ENCODE measurements at regions not wholly inside any gene's neighbourhood (a gene's known extent, or its start where the extent isn't known, plus 50 kb on each side); places are given as distances from the start of the nearest gene placed in this dataset.

DNA sequence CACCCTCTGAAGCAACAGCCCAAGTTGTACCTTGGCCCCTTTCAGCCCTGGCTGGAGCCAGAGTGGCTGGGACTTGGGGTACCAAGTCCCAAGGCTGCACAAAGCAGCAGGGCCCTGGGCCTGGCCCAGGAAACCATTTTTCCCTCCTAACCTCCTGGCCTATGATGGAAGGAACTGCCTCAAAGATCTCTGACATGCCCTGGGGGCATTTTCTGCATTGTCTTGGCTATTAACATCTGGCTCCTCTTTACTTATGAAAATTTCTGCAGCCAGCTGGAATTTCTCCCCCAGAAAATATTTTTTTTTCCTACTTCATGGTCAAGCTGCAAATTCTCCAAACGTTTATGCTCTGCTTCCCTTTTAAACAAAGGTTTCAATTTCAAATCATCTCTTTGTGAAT, 269.4 kb upstream of the CDYL start:
- ChIA-PET POLR2A (no interaction called here), CTCF (no interaction called here)
- TF ChIP-seq, protein P1, sequence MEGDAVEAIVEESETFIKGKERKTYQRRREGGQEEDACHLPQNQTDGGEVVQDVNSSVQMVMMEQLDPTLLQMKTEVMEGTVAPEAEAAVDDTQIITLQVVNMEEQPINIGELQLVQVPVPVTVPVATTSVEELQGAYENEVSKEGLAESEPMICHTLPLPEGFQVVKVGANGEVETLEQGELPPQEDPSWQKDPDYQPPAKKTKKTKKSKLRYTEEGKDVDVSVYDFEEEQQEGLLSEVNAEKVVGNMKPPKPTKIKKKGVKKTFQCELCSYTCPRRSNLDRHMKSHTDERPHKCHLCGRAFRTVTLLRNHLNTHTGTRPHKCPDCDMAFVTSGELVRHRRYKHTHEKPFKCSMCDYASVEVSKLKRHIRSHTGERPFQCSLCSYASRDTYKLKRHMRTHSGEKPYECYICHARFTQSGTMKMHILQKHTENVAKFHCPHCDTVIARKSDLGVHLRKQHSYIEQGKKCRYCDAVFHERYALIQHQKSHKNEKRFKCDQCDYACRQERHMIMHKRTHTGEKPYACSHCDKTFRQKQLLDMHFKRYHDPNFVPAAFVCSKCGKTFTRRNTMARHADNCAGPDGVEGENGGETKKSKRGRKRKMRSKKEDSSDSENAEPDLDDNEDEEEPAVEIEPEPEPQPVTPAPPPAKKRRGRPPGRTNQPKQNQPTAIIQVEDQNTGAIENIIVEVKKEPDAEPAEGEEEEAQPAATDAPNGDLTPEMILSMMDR (IDR thresholded peaks at IDR 0.05; ENCODE audit: control extremely low read depth, extremely low read depth, low read depth, missing control alignments), result no peak
- no peak for DNase-seq (ENCODE audit: extremely low spot score)

- no peak for DNase-seq (ENCODE audit: extremely low spot score)
- TF ChIP-seq, protein P1 (IDR thresholded peaks at IDR 0.05; ENCODE audit: control extremely low read depth, extremely low read depth, low read depth, missing control alignments), result no peak
- POLR2A ChIA-PET, result no interaction called here
- CTCF ChIA-PET, result no interaction called here
Observed at GRCh38 chr6:4506223-4506622, 270.0 kb upstream of the CDYL start.

DNA sequence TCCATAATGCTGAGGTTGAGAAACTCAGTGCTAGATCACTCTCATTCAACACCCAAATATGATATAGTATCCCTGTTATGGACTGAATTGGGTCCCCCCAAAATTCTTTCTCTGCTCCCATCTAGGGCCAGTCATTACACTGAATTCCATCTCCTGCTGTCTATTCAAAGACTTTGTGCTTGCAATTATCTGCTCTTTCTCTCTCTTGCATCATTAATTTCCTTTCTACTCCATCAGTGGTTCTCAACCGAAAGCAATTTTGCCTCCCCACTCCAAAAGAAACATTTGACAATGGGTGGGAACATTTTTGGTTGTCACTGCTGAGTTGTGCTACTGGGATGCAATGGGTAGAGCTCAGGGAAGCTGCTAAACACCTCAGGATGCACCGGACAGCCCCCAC, 271.5 kb upstream of the CDYL start:
- POLR2A ChIA-PET, result no interaction called here
- DNase-seq (ENCODE audit: extremely low spot score), result no peak
- TF ChIP-seq, protein P1 (IDR thresholded peaks at IDR 0.05; ENCODE audit: control extremely low read depth, extremely low read depth, low read depth, missing control alignments), result no peak
- CTCF ChIA-PET, result interaction anchor here (1.2 kb wide), 1 partner anchor 18 kb away, joined by 3 read pairs; no protein-coding TSS in a partner anchor

DNA sequence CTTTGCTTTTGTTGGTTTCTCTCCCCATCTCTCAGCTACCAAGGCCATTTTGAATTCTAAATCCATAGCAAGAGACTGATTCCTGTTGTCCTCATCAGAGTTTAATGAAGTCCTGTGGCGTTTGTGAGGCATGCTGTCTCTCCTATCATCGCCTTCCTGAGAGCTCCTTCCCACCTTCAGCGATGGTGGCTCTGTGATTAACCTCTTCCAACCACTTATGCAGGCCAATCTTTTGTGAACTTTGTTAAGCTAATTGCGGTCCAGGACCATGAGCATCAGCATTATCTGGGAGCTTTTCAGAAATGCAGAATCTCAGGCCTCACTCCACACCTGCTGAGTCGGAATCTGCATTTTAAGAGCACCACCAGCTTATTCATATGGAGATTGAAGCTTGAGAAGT, 272.5 kb upstream of the CDYL start:
- DNase-seq (ENCODE audit: extremely low spot score), result no peak
- POLR2A ChIA-PET, result no interaction called here
- CTCF ChIA-PET, result interaction anchor here (0.9 to 1.2 kb wide), 2 partner anchors 10 to 17 kb away, joined by 3 to 4 read pairs; no protein-coding TSS in a partner anchor
- TF ChIP-seq, protein P1 (IDR thresholded peaks at IDR 0.05; ENCODE audit: control extremely low read depth, extremely low read depth, low read depth, missing control alignments), result no peak

DNA sequence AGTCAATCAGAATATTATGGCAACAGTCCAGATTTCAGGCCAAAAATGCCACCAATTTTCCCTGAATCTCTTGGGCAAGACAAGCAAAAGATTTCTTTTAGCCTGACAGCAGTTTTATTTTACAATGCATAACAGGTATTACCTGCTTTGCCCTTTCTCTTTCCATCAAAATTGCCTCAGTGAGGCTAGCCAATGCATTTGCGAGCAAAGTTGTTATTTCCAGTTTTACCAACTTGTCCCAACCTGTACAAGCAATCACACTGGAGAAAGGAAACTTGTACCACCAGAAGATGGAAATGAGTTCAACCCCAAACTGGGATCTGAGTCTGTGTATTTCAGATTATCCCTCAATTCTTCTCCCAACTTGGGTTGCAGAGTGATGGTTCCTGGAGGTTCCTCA, 279.9 kb upstream of the CDYL start:
- POLR2A ChIA-PET, result no interaction called here
- CTCF ChIA-PET, result no interaction called here
- no peak for DNase-seq (ENCODE audit: extremely low spot score)
- TF ChIP-seq, protein P1 (IDR thresholded peaks at IDR 0.05; ENCODE audit: control extremely low read depth, extremely low read depth, low read depth, missing control alignments), result no peak

- TF ChIP-seq, protein P1 (IDR thresholded peaks at IDR 0.05; ENCODE audit: control extremely low read depth, extremely low read depth, low read depth, missing control alignments), result no peak
- no peak for DNase-seq (ENCODE audit: extremely low spot score)
- POLR2A ChIA-PET, result no interaction called here
- CTCF ChIA-PET, result no interaction called here
Observed at GRCh38 chr6:4491501-4492260, 284.5 kb upstream of the CDYL start.

Data from GM10248 (cell line).